GM19468 (cell line): ENCODE measurements at regions not wholly inside any gene's neighbourhood (a gene's known extent, or its start where the extent isn't known, plus 50 kb on each side); places are given as distances from the start of the nearest gene placed in this dataset.

ENCODE experiments used
- ATAC-seq: cut with Tn5 transposase; IDR thresholded peaks from one replicate; pipeline ENCODE4 v1.9.1; 2021; ENCODE audit warnings: mild to moderate bottlenecking, moderate library complexity, moderate number of reproducible peaks; ENCODE audit not compliant: unreplicated experiment; ENCODE audit errors: extremely low read depth

- peak; percentile 69 for ATAC-seq
These were observed 58.7 kb upstream of the PTGS2 start for GRCh38 chr1:186738926-186739325.

GRCh38 chr1:186736971-186737685, 56.9 kb upstream of the PTGS2 start:
- no peak for ATAC-seq

- no peak for ATAC-seq
These were observed 55.2 kb upstream of the PTGS2 start for GRCh38 chr1:186735463-186735862.

GRCh38 chr1:186730951-186731729, 50.9 kb upstream of the PTGS2 start:
- no peak for ATAC-seq
